ENCODE measurements at regions not wholly inside any gene's neighbourhood (a gene's known extent, or its start where the extent isn't known, plus 50 kb on each side); places are given as distances from the start of the nearest gene placed in this dataset.

GRCh38 chr10:44314802-44315460, 70.0 kb downstream of the CXCL12 start:
- no peak for TF ChIP-seq CTCF (conservative IDR thresholded peaks at IDR 0.05 in 1 of 2, IDR thresholded peaks at IDR 0.05 in 1 of 2; ENCODE audit: extremely low read depth in 1 of 2, insufficient read depth in 1 of 2, low read depth in 1 of 2, low read length in 2 of 2)
- TF ChIP-seq EZH2 (IDR thresholded peaks at IDR 0.05; ENCODE audit: borderline replicate concordance, low read length): no peak
